ENCODE measurements at regions not wholly inside any gene's neighbourhood (a gene's known extent, or its start where the extent isn't known, plus 50 kb on each side); places are given as distances from the start of the nearest gene placed in this dataset.
"Not testable (repeated sequence)": the region's sequence is repeated elsewhere in the genome, so short reads cannot be mapped to it uniquely, and the experiment has no call there.

- no peak for DNase-seq (ENCODE audit: low read depth in 2 of 2)
Measured at GRCh38 chr9:36521148-36521547, 51.5 kb upstream of the MELK start.

GRCh38 chr9:36517131-36517530 lies 55.6 kb upstream of the MELK start:
- DNase-seq (ENCODE audit: low read depth in 2 of 2): peak in 1 of 2 donors; percentile 25

- no peak for DNase-seq (ENCODE audit: low read depth in 2 of 2)
Measured at GRCh38 chr9:36504156-36504555, 68.5 kb upstream of the MELK start.

- no peak for DNase-seq (ENCODE audit: low read depth in 2 of 2)
Measured at GRCh38 chr9:36503172-36504088, 69.3 kb upstream of the MELK start.

GRCh38 chr9:36501727-36502126 lies 71.0 kb upstream of the MELK start:
- DNase-seq (ENCODE audit: low read depth in 2 of 2): no peak

- not testable (repeated sequence) for DNase-seq (ENCODE audit: low read depth in 2 of 2)
Measured at GRCh38 chr9:36500931-36501330, 71.8 kb upstream of the MELK start.

GRCh38 chr9:36499174-36499890 lies 73.4 kb upstream of the MELK start:
- no peak for DNase-seq (ENCODE audit: low read depth in 2 of 2)

DNA sequence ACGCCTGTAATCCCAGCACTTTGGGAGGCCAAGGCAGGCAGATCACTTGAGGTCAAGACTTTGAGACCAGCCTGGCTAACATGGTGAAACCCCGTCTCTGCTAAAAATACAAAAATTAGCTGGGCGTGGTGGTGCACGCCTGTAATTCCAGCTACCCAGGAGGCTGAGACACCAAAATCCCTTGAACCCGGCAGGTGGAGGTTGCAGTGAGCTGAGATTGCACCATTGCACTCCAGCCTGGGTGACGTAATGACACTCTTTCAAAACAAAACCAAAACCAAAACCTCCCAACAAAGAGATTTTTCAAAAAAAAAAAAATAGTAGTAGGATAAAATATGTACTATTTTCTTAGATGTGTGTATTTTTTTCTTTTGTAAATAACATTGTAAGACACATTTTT lies 79.1 kb upstream of the MELK start:
- DNase-seq (ENCODE audit: low read depth in 2 of 2): not testable (repeated sequence)

- no peak for DNase-seq (ENCODE audit: low read depth in 2 of 2)
Measured at GRCh38 chr9:36492865-36493264, 79.8 kb upstream of the MELK start.

GRCh38 chr9:36489453-36489852 lies 83.2 kb upstream of the MELK start:
- DNase-seq (ENCODE audit: low read depth in 2 of 2): no peak

GRCh38 chr9:36488389-36488756 lies 84.3 kb upstream of the MELK start:
- DNase-seq (ENCODE audit: low read depth in 2 of 2): no peak

- peak; percentile 66 to 94 for DNase-seq (ENCODE audit: low read depth in 2 of 2)
Measured at GRCh38 chr9:36487482-36488388, 85.0 kb upstream of the MELK start.

- DNase-seq (ENCODE audit: low read depth in 2 of 2): peak in 1 of 2 donors; percentile 52
Measured at GRCh38 chr9:36486933-36487481, 85.7 kb upstream of the MELK start.

- DNase-seq (ENCODE audit: low read depth in 2 of 2): peak in 1 of 2 donors; percentile 19
Measured at GRCh38 chr9:36486329-36486932, 86.3 kb upstream of the MELK start.

- DNase-seq (ENCODE audit: low read depth in 2 of 2): peak in 1 of 2 donors; percentile 39
Measured at GRCh38 chr9:36485647-36486328, 85.7 kb upstream of the RNF38 start.

DNA sequence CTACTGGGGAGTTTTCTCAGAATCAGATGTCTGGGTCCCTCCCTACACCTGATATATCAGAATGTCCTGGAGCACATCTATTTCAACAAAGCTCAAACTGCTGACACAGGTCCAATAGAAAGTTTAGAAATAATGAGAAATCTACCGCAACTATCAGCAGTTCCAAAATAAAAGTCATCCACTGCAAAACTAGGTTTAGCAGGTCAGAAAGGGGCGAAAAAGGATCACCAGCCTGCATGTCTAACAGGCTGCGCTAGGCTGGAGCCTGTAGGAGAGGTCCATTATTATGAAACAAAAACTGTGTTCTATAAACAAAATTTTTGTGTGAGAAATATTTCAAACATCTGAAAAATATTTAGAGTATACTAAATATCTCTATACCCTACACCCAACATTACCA lies 84.1 kb upstream of the RNF38 start:
- no peak for DNase-seq (ENCODE audit: low read depth in 2 of 2)

DNA sequence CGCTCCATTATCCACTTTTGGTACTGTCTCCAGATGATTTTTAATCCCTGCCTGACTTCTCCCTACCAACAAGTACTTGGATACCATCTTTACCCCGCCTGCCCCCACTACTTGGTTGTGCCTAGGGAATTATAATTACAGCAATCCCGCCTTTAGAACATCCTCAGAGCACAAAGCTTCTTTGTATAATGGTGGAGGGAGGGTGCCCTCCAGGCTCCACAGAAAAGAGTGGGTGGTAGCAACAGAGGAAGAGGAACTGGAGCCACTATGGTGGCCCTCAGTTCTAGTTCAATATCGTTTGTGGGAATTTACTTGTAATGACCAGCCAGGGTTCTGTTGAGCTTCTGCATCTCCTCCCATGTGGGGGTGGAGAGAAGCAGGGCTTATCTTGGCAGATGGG lies 79.0 kb upstream of the RNF38 start:
- no peak for DNase-seq (ENCODE audit: low read depth in 2 of 2)

DNA sequence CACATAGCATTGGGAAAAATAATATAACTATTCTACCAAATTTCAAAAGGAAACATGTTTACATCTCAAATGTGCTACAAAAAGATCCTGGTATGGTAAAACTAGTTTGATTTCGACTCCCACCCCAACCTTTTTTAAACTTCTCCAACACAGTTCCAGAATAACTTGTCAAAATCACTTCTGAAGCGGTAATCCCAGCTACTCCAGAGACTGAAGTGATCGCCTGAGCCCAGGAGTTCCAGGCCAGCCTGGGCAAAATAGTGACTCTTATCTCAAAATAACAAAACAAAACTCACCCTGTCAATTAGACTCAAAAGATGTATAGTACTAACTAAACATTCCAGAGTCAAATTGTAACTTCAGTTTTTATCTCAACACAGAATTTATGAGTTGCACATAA lies 71.3 kb upstream of the RNF38 start:
- no peak for DNase-seq (ENCODE audit: low read depth in 2 of 2)

- peak in 1 of 2 donors; percentile 58 for DNase-seq (ENCODE audit: low read depth in 2 of 2)
Measured at GRCh38 chr9:36470643-36471290, 70.7 kb upstream of the RNF38 start.

DNA sequence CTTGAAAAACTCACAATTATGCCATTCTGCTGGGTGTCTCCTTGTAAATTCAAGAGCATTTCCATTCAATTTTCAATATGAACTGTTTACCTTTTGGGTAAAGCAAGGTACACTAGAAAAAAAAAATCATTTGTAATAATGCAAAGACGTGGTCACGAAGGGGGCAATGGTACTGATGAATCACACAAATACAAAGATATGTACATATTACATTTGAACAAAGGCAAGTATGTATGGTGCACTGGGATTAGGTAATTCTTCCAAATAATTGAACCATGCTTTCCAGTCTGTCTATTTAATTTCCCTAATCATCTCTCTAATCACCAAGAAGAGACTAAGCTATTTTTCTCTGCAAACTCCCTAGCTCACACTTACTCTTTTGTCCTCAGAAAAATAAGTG lies 63.4 kb upstream of the RNF38 start:
- DNase-seq (ENCODE audit: low read depth in 2 of 2): no peak
